HepG2 (cell line): ENCODE measurements at regions not wholly inside any gene's neighbourhood (a gene's known extent, or its start where the extent isn't known, plus 50 kb on each side); places are given as distances from the start of the nearest gene placed in this dataset.

Source experiments
- ATAC-seq: fragments of 200-7000 bp; cut with Tn5 transposase; 3 replicates; pipeline ENCODE4 v1.9.1; 2020; ENCODE audit warnings: mild to moderate bottlenecking, moderate library complexity
- BruUV-seq: library from RNA; stranded (reverse); fragments of 400-500 nt; replicated peaks from 2 replicates; lab custom pipeline; 2021; lab: Mats Ljungman, UMichigan
- CTCF ChIA-PET: fragments of 300-600 bp; formaldehyde crosslinking; extraction: SDS; loops from one replicate; lab custom pipeline; 2021; ENCODE audit warnings: low total read pairs, inconsistent platforms, low intra/inter-chr PET ratio; lab: Yijun Ruan, JAX
- POLR2A ChIA-PET: fragments of 350-600 bp; sonication (Branson Sonifier 250); formaldehyde crosslinking; loops from one replicate; lab custom pipeline; 2020; ENCODE audit warnings: antibody characterized with exemption, inconsistent platforms; lab: Yijun Ruan, JAX
- DNase-seq: peaks from one replicate; pipeline ENCODE4 v3.0.0-alpha.2; 2015; ENCODE audit warnings: low spot score
- FAIRE-seq: peaks from 3 replicates; lab custom pipeline; 2011; peaks lifted over from hg19 to GRCh38; lab: Jason Lieb, UNC
- H2AFZ ChIP-seq: one replicate; pipeline ENCODE4 v1.6.1; 2011; ENCODE audit warnings: low read length, inconsistent platforms
- H3K27ac ChIP-seq: fragments of 300-600 bp; 3 replicates; pipeline ENCODE4 v1.8.0; 2011; ENCODE audit warnings: mixed run types, mild to moderate bottlenecking, mixed read lengths, low read length, inconsistent platforms; ENCODE audit not compliant: insufficient read depth; ENCODE audit errors: extremely low read length
- H3K27me3 ChIP-seq, 2 experiments: fragments of 200-600 bp in 1 of 2; 2 replicates in 1 of 2; 3 replicates in 1 of 2; pipeline versions ENCODE4 v1.6.0 to v1.8.0; 2011; ENCODE audit warnings: low read length in 2 of 2, mild to moderate bottlenecking in 2 of 2, moderate library complexity in 2 of 2, inconsistent platforms in 1 of 2; ENCODE audit not compliant: insufficient read depth in 2 of 2, control insufficient read depth in 1 of 2
- H3K36me3 ChIP-seq, 2 experiments: fragments of 200-600 bp in 1 of 2; replicated peaks in 1 of 2; 2 replicates in 1 of 2; 3 replicates in 1 of 2; pipeline versions ENCODE4 v1.5.1 to v1.8.0; 2011; ENCODE audit warnings: low read length in 2 of 2, inconsistent platforms in 1 of 2; ENCODE audit not compliant: insufficient read depth in 2 of 2, control insufficient read depth in 1 of 2
- H3K4me1 ChIP-seq: 2 replicates; pipeline ENCODE4 v1.5.1; 2012; ENCODE audit warnings: low read length, inconsistent platforms; ENCODE audit not compliant: insufficient read depth
- H3K4me2 ChIP-seq: 2 replicates; pipeline ENCODE4 v1.6.0; 2011; ENCODE audit warnings: low read depth, low read length, inconsistent platforms
- H3K4me3 ChIP-seq, 3 experiments: fragments of 200-600 bp in 1 of 3; sonication (generic), shearing (Covaris generic) in 1 of 3; replicated peaks in 1 of 3; 2 replicates each; pipeline ENCODE4 v1.5.1; 2011 to 2016; ENCODE audit warnings: low read length in 3 of 3, inconsistent platforms in 2 of 3, low read depth in 2 of 3, mild to moderate bottlenecking in 2 of 3, control low read depth in 1 of 3, mixed read lengths in 1 of 3; ENCODE audit not compliant: insufficient read depth in 1 of 3
- H3K79me2 ChIP-seq: one replicate; pipeline ENCODE4 v1.6.1; 2011; ENCODE audit warnings: low read length, inconsistent platforms; ENCODE audit not compliant: insufficient read depth
- H3K9ac ChIP-seq: 2 replicates; pipeline ENCODE4 v1.6.0; 2011; ENCODE audit warnings: mild to moderate bottlenecking, low read depth, low read length, inconsistent platforms; ENCODE audit not compliant: insufficient read depth
- H3K9me3 ChIP-seq: 2 replicates; pipeline ENCODE4 v1.5.1; 2012; ENCODE audit warnings: mild to moderate bottlenecking, low read length
- H4K20me1 ChIP-seq: 2 replicates; pipeline ENCODE4 v1.6.0; 2011; ENCODE audit warnings: inconsistent platforms, mild to moderate bottlenecking, low read length, moderate library complexity; ENCODE audit not compliant: insufficient read depth
- DZIP1 ChIP-seq: sonication (generic); formaldehyde crosslinking; IDR thresholded peaks from 2 replicates; pipeline ENCODE4 v1.5.0; 2020; ENCODE audit warnings: mild to moderate bottlenecking, missing genetic modification reagents
- SMARCC2 ChIP-seq: fragments of 450-650 bp; IDR thresholded peaks from 2 replicates; pipeline ENCODE4 v1.6.1; 2017; ENCODE audit warnings: antibody characterized with exemption, mild to moderate bottlenecking
- TOPORS ChIP-seq: sonication (generic); formaldehyde crosslinking; IDR thresholded peaks from 2 replicates; pipeline ENCODE4 v1.8.0; 2023; ENCODE audit warnings: mild to moderate bottlenecking, missing genetic modification reagents
- YY1 ChIP-seq: IDR thresholded peaks from 2 replicates; pipeline ENCODE4 v1.6.1; 2011; ENCODE audit warnings: low read length, low read depth, moderate library complexity, mild to moderate bottlenecking; ENCODE audit not compliant: insufficient read depth, insufficient replicate concordance
- ZFP1 ChIP-seq: IDR thresholded peaks from 2 replicates; pipeline ENCODE4 v1.6.1; 2016
- ZNF816 ChIP-seq: sonication (generic); formaldehyde crosslinking; IDR thresholded peaks from 2 replicates; pipeline ENCODE4 v1.8.0; 2022; ENCODE audit warnings: missing genetic modification reagents, mild to moderate bottlenecking, borderline replicate concordance
- ZSCAN30 ChIP-seq: sonication (generic); formaldehyde crosslinking; IDR thresholded peaks from 2 replicates; pipeline ENCODE4 v1.5.0; 2020; ENCODE audit warnings: mild to moderate bottlenecking, missing genetic modification reagents
- WGBS: methylation state at CpG from one replicate; pipeline ENCODE4 v1.1.6; 2017; ENCODE audit warnings: low lambda C conversion rate; 5-methylcytosine and 5-hydroxymethylcytosine counted together
- in situ Hi-C: cut with HindIII; loops from 2 replicates; pipeline ENCODE4 v1.10.0; 2017; ENCODE audit warnings: low pct_unique_long_range_greater_than_20kb; ENCODE audit not compliant: extremely low pct_ligation_motif_present
- intact Hi-C: fragments of 100-400 bp; cut with micrococcal nuclease; formaldehyde crosslinking; loops from one replicate; pipeline ENCODE4 v1.10.0; 2022; ENCODE audit not compliant: unreplicated experiment

GRCh38 chr9:26078706-26079105 lies 400.5 kb upstream of the TUSC1 start (continued):
- no peak for TF ChIP-seq SMARCC2
- TF ChIP-seq DZIP1 (CRISPR knock-in tag) = no peak
- no peak for TF ChIP-seq ZNF816 (CRISPR knock-in tag)
- no peak for TF ChIP-seq ZSCAN30
- TF ChIP-seq YY1 = no peak
- TF ChIP-seq ZFP1 = no peak

GRCh38 chr9:26077860-26078259 lies 399.6 kb upstream of the TUSC1 start:
- no peak for ATAC-seq

More at GRCh38 chr9:26077860-26078259, 399.6 kb upstream of the TUSC1 start:
- Histone ChIP-seq H3K4me1 (no peaks in the 10 kb centered on the region), H3K79me2 (no peaks in the 10 kb centered on the region), H3K4me2 (no peak overlapping the region), H4K20me1 (no peaks in the 10 kb centered on the region), H2AFZ (no peak overlapping the region), H3K9ac (no peak overlapping the region), H3K4me3 (no peak overlapping the region), H3K9me3 (peaks cover 80% of the 10 kb centered on the region), H3K27me3 (no peaks in the 10 kb centered on the region)
- ChIA-PET POLR2A (no interaction called here), CTCF (no interaction called here)
- no peak for FAIRE-seq
- DNase-seq = no peak
- intact Hi-C loops = no loop called here
- in situ Hi-C loops = no loop called here
- no CpG with 5 or more reads among the region's 4 CpGs for WGBS
- TF ChIP-seq TOPORS (CRISPR knock-in tag) = no peak
- TF ChIP-seq, all 625 proteins: peak for 0
- H3K27ac ChIP-seq = no peak overlapping the region
- no peaks in the 10 kb centered on the region for H3K36me3 ChIP-seq
- no TSS peak for BruUV-seq
